Vagina (tissue), 2 donors: ENCODE measurements at regions not wholly inside any gene's neighbourhood (a gene's known extent, or its start where the extent isn't known, plus 50 kb on each side); places are given as distances from the start of the nearest gene placed in this dataset.

ENCODE experiments used
- DNase-seq, 2 donors: peaks; one replicate each; pipeline ENCODE4 v3.0.0-alpha.2; 2017; ENCODE audit errors: extremely low spot score in 2 of 2
- H3K27ac ChIP-seq: fragments of 200-600 bp; sonication (generic); one replicate; pipeline ENCODE4 v1.5.1; 2019
- H3K27me3 ChIP-seq: fragments of 200-600 bp; sonication (generic); one replicate; pipeline ENCODE4 v1.5.1; 2019
- H3K36me3 ChIP-seq, 2 donors: fragments of 200-600 bp; sonication (generic); one replicate each; pipeline ENCODE4 v1.5.1; 2017 to 2019
- H3K4me1 ChIP-seq: fragments of 200-600 bp; sonication (generic); one replicate; pipeline ENCODE4 v1.5.1; 2019
- H3K4me3 ChIP-seq, 2 donors: fragments of 200-600 bp; sonication (generic); 1 replicate in 1 of 2; 2 replicates in 1 of 2; pipeline ENCODE4 v1.5.1; 2016 to 2019
- H3K9me3 ChIP-seq: fragments of 200-600 bp; sonication (generic); one replicate; pipeline ENCODE4 v1.5.1; 2019
- CTCF ChIP-seq, 3 experiments: fragments of 450-650 bp in 2 of 3; fragments of 200-600 bp in 1 of 3; sonication (generic) in 1 of 3; IDR thresholded peaks; one replicate each; pipeline ENCODE4 v1.5.1; 2017 to 2019; ENCODE audit warnings: antibody characterized with exemption in 3 of 3, mild to moderate bottlenecking in 2 of 3, moderate library complexity in 2 of 3
- POLR2A ChIP-seq, 2 donors: fragments of 450-650 bp; IDR thresholded peaks; one replicate each; pipeline ENCODE4 v1.6.1; 2017; ENCODE audit warnings: antibody characterized with exemption in 2 of 2, mild to moderate bottlenecking in 2 of 2, moderate library complexity in 2 of 2
- POLR2AphosphoS5 ChIP-seq, 2 donors: sonication (generic); formaldehyde crosslinking; IDR thresholded peaks; one replicate each; pipeline ENCODE4 v1.9.0; 2017; ENCODE audit warnings: antibody characterized with exemption in 2 of 2, mild to moderate bottlenecking in 2 of 2, low read depth in 1 of 2; ENCODE audit not compliant: insufficient read depth in 1 of 2
- intact Hi-C: fragments of 100-400 bp; cut with DNase I; formaldehyde crosslinking; loops from one replicate; pipeline ENCODE4 v1.15.1; 2023

GRCh38 chr20:23163562-23163961 lies 77.4 kb upstream of the CD93 start:
- Histone ChIP-seq H3K36me3 (no peaks in the 10 kb centered on the region), H3K27me3 (no peaks in the 10 kb centered on the region), H3K9me3 (no peaks in the 10 kb centered on the region), H3K27ac (no peak overlapping the region), H3K4me3 (no peak overlapping the region), H3K4me1 (peaks cover 38% of the 10 kb centered on the region)
- peak in 1 of 2 donors; percentile 78 for DNase-seq
- intact Hi-C loops = no loop called here
- TF ChIP-seq POLR2AphosphoS5 (IDR thresholded peaks at IDR 0.05; ENCODE audit: insufficient read depth in 1 of 2, low read depth in 1 of 2) (no peak), CTCF (IDR thresholded peaks at IDR 0.05) (no peak), POLR2A (IDR thresholded peaks at IDR 0.05) (no peak)

GRCh38 chr20:23162887-23163286 lies 76.8 kb upstream of the CD93 start:
- Histone ChIP-seq H3K36me3 (no peaks in the 10 kb centered on the region), H3K27ac (no peak overlapping the region), H3K4me1 (peaks cover 45% of the 10 kb centered on the region), H3K4me3 (no peak overlapping the region), H3K27me3 (no peaks in the 10 kb centered on the region), H3K9me3 (no peaks in the 10 kb centered on the region)
- DNase-seq = peak; percentile 84 to 92
- TF ChIP-seq POLR2AphosphoS5 (IDR thresholded peaks at IDR 0.05; ENCODE audit: insufficient read depth in 1 of 2, low read depth in 1 of 2) (no peak), POLR2A (IDR thresholded peaks at IDR 0.05) (no peak), CTCF (IDR thresholded peaks at IDR 0.05) (no peak)
- intact Hi-C loops = no loop called here

DNA sequence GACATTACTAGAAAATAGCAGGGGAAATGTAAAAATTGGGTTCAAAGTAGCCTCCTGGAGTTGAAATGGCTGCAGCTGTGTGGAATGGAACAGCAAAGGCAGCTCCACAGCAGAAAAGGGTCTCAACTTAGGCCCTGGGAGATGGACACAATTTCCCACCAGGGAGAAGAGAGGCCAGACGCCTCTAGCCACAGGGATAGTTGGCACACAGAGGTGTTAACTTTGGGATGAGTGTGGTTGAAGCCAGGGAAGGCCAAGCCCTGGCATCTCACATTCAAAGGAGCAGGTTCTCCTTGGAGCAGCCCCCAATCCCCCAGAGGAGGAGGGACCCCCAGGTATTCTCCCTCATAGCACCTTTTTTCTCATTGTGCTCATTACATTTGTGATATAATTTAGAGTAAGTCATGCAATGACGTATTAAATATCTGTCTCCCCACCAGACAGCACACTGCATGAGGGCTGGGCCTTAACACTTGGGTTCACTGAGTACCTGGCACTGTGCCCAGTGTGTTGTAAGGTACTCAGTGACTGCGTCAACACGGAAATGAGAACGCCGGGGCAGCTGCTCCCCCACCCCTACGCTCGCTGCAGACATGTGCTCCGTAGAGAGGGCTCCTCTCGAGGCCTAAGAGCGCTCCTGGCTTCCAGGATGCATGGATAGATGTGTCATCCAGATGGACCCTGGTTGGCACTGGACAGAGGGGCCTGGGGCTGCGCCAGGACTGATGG lies 76.0 kb upstream of the CD93 start:
- peaks cover 47% of the 10 kb centered on the region for H3K4me1 ChIP-seq
- no peaks in the 10 kb centered on the region for H3K36me3 ChIP-seq
- peak overlapping the region; percentile 40 for H3K27ac ChIP-seq
- H3K9me3 ChIP-seq = no peaks in the 10 kb centered on the region
- TF ChIP-seq POLR2AphosphoS5 (IDR thresholded peaks at IDR 0.05; ENCODE audit: insufficient read depth in 1 of 2, low read depth in 1 of 2) (peak in 1 of 2 donors; percentile 56), CTCF (IDR thresholded peaks at IDR 0.05) (no peak)
- no peaks in the 10 kb centered on the region for H3K27me3 ChIP-seq
- DNase-seq = peak; percentile 88 to 95
- H3K4me3 ChIP-seq = no peak overlapping the region
- intact Hi-C loops = no loop called here

DNA sequence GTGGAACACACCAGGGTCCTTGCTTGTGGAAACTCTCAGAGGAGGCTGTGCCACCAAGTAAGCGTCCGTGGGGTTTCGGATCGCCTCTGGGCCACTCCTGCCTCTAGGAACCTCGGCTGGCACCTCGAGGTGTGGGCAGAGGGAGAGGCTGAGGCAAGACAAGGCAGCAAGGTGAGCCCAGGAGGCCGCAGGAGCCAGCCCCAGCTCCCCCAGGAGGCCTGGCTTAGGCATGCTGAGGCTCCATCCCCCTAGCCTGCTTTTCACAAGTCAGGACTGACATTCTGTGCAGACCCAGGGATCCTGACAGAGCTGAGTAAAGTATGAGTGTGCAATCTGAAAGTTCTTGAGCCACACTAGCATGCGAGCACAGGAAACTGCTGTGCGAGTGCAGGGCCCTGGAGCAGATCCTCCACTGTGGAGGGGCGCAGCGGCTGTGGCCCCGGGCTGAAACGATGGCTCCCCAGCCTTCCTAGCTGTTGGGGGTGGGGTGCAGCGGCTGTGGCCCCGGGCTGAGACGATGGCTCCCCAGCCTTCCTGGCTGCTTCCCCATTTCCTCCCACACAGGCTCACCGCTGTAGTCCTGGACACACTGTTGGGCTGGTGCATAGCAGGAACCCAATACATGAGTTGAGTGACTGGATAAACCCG lies 75.2 kb upstream of the CD93 start:
- no peak overlapping the region for H3K4me3 ChIP-seq
- H3K4me1 ChIP-seq = peaks cover 53% of the 10 kb centered on the region
- H3K36me3 ChIP-seq = no peaks in the 10 kb centered on the region
- peak overlapping the region; percentile 40 for H3K27ac ChIP-seq
- TF ChIP-seq POLR2A (IDR thresholded peaks at IDR 0.05) = no peak
- no peak for TF ChIP-seq POLR2AphosphoS5 (IDR thresholded peaks at IDR 0.05; ENCODE audit: insufficient read depth in 1 of 2, low read depth in 1 of 2)
- TF ChIP-seq CTCF (IDR thresholded peaks at IDR 0.05) = no peak
- no peaks in the 10 kb centered on the region for H3K9me3 ChIP-seq
- no peak for DNase-seq
- intact Hi-C loops = no loop called here
- H3K27me3 ChIP-seq = no peaks in the 10 kb centered on the region
